22Rv1 (cell line): ENCODE measurements at regions not wholly inside any gene's neighbourhood (a gene's known extent, or its start where the extent isn't known, plus 50 kb on each side); places are given as distances from the start of the nearest gene placed in this dataset.

Experiments used
- ZFX ChIP-seq: fragments of 450-650 bp; IDR thresholded peaks from 2 replicates; pipeline ENCODE4 v1.6.1; 2017; ENCODE audit warnings: antibody characterized with exemption, borderline replicate concordance
- TF ChIP-seq, protein P1 (sequence below): fragments of 450-650 bp; IDR thresholded peaks from 2 replicates; pipeline ENCODE4 v1.5.1; 2017; ENCODE audit warnings: mild to moderate bottlenecking

DNA sequence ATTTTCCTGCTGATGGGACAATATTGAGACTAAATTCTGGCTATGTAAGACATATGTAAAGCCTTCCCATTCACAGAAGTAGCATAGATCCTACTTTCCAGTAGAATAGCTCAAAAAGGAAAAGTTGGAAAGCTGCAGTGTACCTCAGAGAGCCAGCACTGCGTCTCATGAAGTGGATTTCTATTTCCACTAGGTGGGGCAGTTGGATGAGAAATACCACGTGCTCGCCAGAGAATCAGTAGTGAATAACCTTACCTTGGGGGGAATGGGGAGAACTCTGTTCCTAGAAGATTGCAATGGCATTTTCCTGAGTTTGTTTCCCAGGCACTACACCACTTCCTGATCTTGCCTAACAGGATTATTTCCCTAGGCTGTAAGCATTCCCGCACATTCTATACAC is 907.1 kb downstream of the FSTL5 start:
- TF ChIP-seq ZFX = no peak
- TF ChIP-seq, protein P1, sequence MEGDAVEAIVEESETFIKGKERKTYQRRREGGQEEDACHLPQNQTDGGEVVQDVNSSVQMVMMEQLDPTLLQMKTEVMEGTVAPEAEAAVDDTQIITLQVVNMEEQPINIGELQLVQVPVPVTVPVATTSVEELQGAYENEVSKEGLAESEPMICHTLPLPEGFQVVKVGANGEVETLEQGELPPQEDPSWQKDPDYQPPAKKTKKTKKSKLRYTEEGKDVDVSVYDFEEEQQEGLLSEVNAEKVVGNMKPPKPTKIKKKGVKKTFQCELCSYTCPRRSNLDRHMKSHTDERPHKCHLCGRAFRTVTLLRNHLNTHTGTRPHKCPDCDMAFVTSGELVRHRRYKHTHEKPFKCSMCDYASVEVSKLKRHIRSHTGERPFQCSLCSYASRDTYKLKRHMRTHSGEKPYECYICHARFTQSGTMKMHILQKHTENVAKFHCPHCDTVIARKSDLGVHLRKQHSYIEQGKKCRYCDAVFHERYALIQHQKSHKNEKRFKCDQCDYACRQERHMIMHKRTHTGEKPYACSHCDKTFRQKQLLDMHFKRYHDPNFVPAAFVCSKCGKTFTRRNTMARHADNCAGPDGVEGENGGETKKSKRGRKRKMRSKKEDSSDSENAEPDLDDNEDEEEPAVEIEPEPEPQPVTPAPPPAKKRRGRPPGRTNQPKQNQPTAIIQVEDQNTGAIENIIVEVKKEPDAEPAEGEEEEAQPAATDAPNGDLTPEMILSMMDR = peak; percentile 39
